Panc1 (cell line): ENCODE measurements at regions not wholly inside any gene's neighbourhood (a gene's known extent, or its start where the extent isn't known, plus 50 kb on each side); places are given as distances from the start of the nearest gene placed in this dataset.
"Not testable (repeated sequence)": the region's sequence is repeated elsewhere in the genome, so short reads cannot be mapped to it uniquely, and the experiment has no call there.

Experiments
- ATAC-seq: fragments of 200-7000 bp; cut with Tn5 transposase; 2 replicates; pipeline ENCODE4 v1.9.1; 2020; ENCODE audit warnings: mild to moderate bottlenecking, moderate library complexity
- BruUV-seq: library from RNA; stranded (reverse); fragments of 400-500 nt; replicated peaks from 2 replicates; lab custom pipeline; 2021; lab: Mats Ljungman, UMichigan
- CTCF ChIA-PET: fragments of 300-600 bp; sonication (Branson Sonifier 250); formaldehyde crosslinking; loops from one replicate; lab custom pipeline; 2022; ENCODE audit warnings: antibody characterized with exemption; lab: Charles Lee
- POLR2A ChIA-PET: fragments of 300-600 bp; sonication (Branson Sonifier 250); formaldehyde crosslinking; loops from one replicate; lab custom pipeline; 2022; ENCODE audit warnings: antibody characterized with exemption; lab: Charles Lee
- DNase-seq: peaks from one replicate; pipeline ENCODE4 v3.0.0-alpha.2; 2010; ENCODE audit warnings: low read depth, low spot score
- H3K27ac ChIP-seq: 2 replicates; pipeline ENCODE4 v1.5.1; 2011; ENCODE audit warnings: mild to moderate bottlenecking, low read length, inconsistent platforms
- H3K27me3 ChIP-seq: fragments of 200-500 bp; sonication (Bioruptor generic); 2 replicates; pipeline ENCODE4 v1.6.0; 2014; ENCODE audit warnings: low read length, inconsistent platforms; ENCODE audit not compliant: control insufficient read depth, insufficient read depth
- H3K36me3 ChIP-seq: fragments of 200-500 bp; sonication (Bioruptor generic); 2 replicates; pipeline ENCODE4 v1.5.1; 2014; ENCODE audit warnings: inconsistent platforms, mild to moderate bottlenecking, low read length, moderate library complexity; ENCODE audit not compliant: control insufficient read depth, insufficient read depth
- H3K4me1 ChIP-seq: 2 replicates; pipeline ENCODE4 v1.5.1; 2011; ENCODE audit warnings: inconsistent platforms, mild to moderate bottlenecking, low read length, moderate library complexity; ENCODE audit not compliant: control insufficient read depth, insufficient read depth
- H3K4me3 ChIP-seq, 2 experiments: 2 replicates each; pipeline ENCODE4 v1.5.1; 2011 to 2012; ENCODE audit warnings: low read depth in 2 of 2, low read length in 2 of 2, mild to moderate bottlenecking in 2 of 2, inconsistent platforms in 1 of 2, moderate library complexity in 1 of 2
- H3K9me3 ChIP-seq: fragments of 200-500 bp; sonication (Bioruptor generic); 2 replicates; pipeline ENCODE4 v1.5.1; 2014; ENCODE audit warnings: low read depth, mild to moderate bottlenecking, inconsistent platforms, low read length, moderate library complexity; ENCODE audit not compliant: control insufficient read depth, insufficient read depth
- CTCF ChIP-seq: fragments of 450-650 bp; IDR thresholded peaks from 2 replicates; pipeline ENCODE4 v1.5.1; 2017; ENCODE audit warnings: mild to moderate bottlenecking
- POLR2AphosphoS5 ChIP-seq: IDR thresholded peaks from 2 replicates; pipeline ENCODE4 v1.6.1; 2012; ENCODE audit warnings: mild to moderate bottlenecking, low read depth, low read length, moderate library complexity
- REST ChIP-seq, 2 experiments: IDR thresholded peaks; 2 replicates each; pipeline ENCODE4 v1.6.1; 2011 to 2012; ENCODE audit warnings: low read depth in 2 of 2, control low read depth in 1 of 2, low read length in 1 of 2, mild to moderate bottlenecking in 1 of 2, moderate library complexity in 1 of 2; ENCODE audit not compliant: insufficient read depth in 1 of 2
- SIN3A ChIP-seq: IDR thresholded peaks from 2 replicates; pipeline ENCODE4 v1.6.1; 2012; ENCODE audit warnings: low read depth, mild to moderate bottlenecking, low read length, moderate library complexity, borderline replicate concordance; ENCODE audit not compliant: insufficient read depth
- TCF7L2 ChIP-seq: IDR thresholded peaks from 2 replicates; pipeline ENCODE4 v1.6.1; 2011; ENCODE audit warnings: mild to moderate bottlenecking, low read depth, low read length, inconsistent platforms
- in situ Hi-C: cut with HindIII; loops from 2 replicates; pipeline ENCODE4 v1.10.0; 2016; ENCODE audit warnings: low sequenced_read_pairs, low pct_unique_long_range_greater_than_20kb
- intact Hi-C: fragments of 100-400 bp; cut with micrococcal nuclease; formaldehyde crosslinking; loops from one replicate; pipeline ENCODE4 v1.10.0; 2022; ENCODE audit not compliant: unreplicated experiment

DNA sequence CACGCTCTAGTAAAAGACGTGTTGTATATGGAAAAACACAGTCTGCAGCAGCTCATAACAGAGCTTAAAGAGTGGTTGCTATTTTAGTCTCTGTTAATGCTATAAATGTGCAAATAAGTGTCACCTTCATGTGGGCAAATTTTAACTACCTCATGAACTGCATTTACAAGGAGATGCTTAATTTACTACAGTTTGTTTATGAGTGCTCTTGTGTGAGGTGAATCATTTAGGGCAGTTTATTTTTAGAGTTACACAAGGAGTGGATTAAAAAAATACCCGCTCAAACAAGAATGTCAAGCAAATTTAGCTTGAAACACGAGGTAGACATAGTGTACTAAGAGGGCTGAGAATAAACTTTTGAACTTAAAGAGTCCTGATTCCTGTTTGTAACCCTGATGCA is 579.0 kb downstream of the MFSD1 start:
- ATAC-seq, result no peak
- no peak overlapping the region for H3K4me3 ChIP-seq
- intact Hi-C loops (no loop called here), in situ Hi-C loops (no loop called here)
- BruUV-seq, result no TSS peak
- no peaks in the 10 kb centered on the region for H3K27me3 ChIP-seq
- POLR2A ChIA-PET, result no interaction called here
- TF ChIP-seq TCF7L2 (no peak), POLR2AphosphoS5 (no peak), SIN3A (no peak), REST (IDR thresholded peaks at IDR 0.05; ENCODE audit: insufficient read depth in 1 of 2, low read depth in 2 of 2, low read length in 1 of 2) (no peak)
- no peak overlapping the region for H3K27ac ChIP-seq
- DNase-seq, result no peak
- H3K36me3 ChIP-seq, result no peaks in the 10 kb centered on the region
- no peaks in the 10 kb centered on the region for H3K4me1 ChIP-seq
- CTCF ChIA-PET, result no interaction called here
- no peaks in the 10 kb centered on the region for H3K9me3 ChIP-seq

DNA sequence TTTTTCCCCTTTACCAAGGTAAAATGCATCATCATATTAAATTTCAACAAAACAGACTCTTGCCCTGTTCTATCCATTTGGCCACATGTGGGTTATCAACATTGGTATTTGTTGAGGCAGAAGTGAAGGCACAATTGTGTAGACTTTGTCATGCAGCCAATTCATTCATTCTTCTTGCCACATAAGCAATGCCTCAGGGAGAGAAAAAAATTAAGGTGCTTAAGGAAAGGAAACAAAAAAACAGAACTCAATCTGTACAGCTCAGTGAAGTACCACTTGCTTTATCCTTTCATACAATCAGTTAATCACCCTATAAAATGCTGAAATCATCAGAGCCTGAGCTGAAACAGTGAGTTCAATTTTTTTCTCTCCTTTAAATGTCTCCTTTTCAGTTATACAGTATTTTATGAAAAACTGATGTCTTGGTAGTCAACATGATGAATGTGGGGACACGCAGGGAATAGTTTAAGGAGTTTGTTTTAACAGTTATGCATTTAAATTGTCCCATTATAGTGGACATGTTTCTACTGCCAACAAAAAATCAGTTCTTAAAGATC is 588.9 kb downstream of the MFSD1 start:
- ChIA-PET CTCF (no interaction called here), POLR2A (no interaction called here)
- Histone ChIP-seq H3K4me3 (no peak overlapping the region), H3K9me3 (no peaks in the 10 kb centered on the region), H3K36me3 (no peaks in the 10 kb centered on the region), H3K27ac (no peak overlapping the region), H3K27me3 (no peaks in the 10 kb centered on the region), H3K4me1 (no peaks in the 10 kb centered on the region; the same call in 1 of the 2 replicates)
- in situ Hi-C loops (no loop called here), intact Hi-C loops (no loop called here)
- no peak for ATAC-seq
- DNase-seq, result no peak
- BruUV-seq, result no TSS peak
- TF ChIP-seq SIN3A (no peak), REST (IDR thresholded peaks at IDR 0.05; ENCODE audit: insufficient read depth in 1 of 2, low read depth in 2 of 2, low read length in 1 of 2) (no peak), POLR2AphosphoS5 (no peak), TCF7L2 (no peak), CTCF (no peak)

DNA sequence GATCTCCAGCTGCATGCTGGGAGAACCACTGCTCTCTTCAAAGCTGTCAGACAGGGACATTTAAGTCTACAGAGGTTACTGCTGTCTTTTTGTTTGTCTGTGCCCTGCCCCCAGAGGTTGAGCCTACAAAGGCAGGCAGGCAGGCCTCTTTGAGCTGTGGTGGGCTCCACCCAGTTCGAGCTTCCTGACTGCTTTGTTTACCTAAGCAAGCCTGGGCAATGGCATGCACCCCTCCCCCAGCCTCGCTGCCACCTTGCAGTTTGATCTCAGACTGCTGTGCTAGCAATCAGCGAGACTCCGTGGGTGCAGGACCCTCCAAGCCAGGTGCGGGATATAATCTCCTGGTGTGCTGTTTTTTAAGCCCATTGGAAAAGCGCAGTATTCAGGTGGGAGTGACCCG is 591.0 kb upstream of the IL12A start:
- ATAC-seq, BruUV-seq, H3K27ac ChIP-seq, H3K36me3 ChIP-seq, H3K4me3 ChIP-seq, H3K4me1 ChIP-seq, H3K9me3 ChIP-seq, H3K27me3 ChIP-seq, intact Hi-C loops, DNase-seq, POLR2A ChIA-PET, CTCF ChIA-PET, in situ Hi-C loops: not testable (repeated sequence)
